K562 (cell line): ENCODE measurements at regions not wholly inside any gene's neighbourhood (a gene's known extent, or its start where the extent isn't known, plus 50 kb on each side); places are given as distances from the start of the nearest gene placed in this dataset.

Experiments
- ATAC-seq: fragments of 200-7000 bp; cut with Tn5 transposase; 3 replicates; pipeline ENCODE4 v1.9.1; 2020; ENCODE audit warnings: moderate library complexity
- BruUV-seq: library from RNA; stranded (reverse); fragments of 400-500 nt; replicated peaks from 2 replicates; lab custom pipeline; 2021; lab: Mats Ljungman, UMichigan
- CTCF ChIA-PET: fragments of 300-600 bp; formaldehyde crosslinking; extraction: SDS; loops from one replicate; lab custom pipeline; 2021; ENCODE audit warnings: low intra/inter-chr PET ratio; lab: Yijun Ruan, JAX
- POLR2A ChIA-PET: fragments of 300-600, 350-650 bp; sonication (Branson Sonifier 250); formaldehyde crosslinking; extraction: SDS; loops from one replicate; lab custom pipeline; 2021; ENCODE audit warnings: antibody characterized with exemption, inconsistent platforms; lab: Yijun Ruan, JAX
- DNase-seq, 4 experiments: peaks; one replicate each; pipeline versions ENCODE4 v3.0.0 to v3.0.0-alpha.2; 2011 to 2018; ENCODE audit warnings: low spot score in 3 of 4, mixed read lengths in 3 of 4; ENCODE audit errors: extremely low read depth in 1 of 4
- FAIRE-seq: peaks from 2 replicates; lab custom pipeline; 2011; peaks lifted over from hg19 to GRCh38; lab: Jason Lieb, UNC
- H2AFZ ChIP-seq: 2 replicates; pipeline ENCODE4 v1.6.0; 2011; ENCODE audit warnings: low read depth, low read length, control low read depth, inconsistent platforms
- H3K27ac ChIP-seq: fragments of 200-600 bp; 3 replicates; pipeline ENCODE4 v1.8.0; 2011; ENCODE audit warnings: low read depth, mild to moderate bottlenecking, control low read depth, inconsistent platforms, low read length, moderate library complexity, mixed read lengths; ENCODE audit errors: extremely low read depth
- H3K27me3 ChIP-seq, 2 experiments: fragments of 300-600 bp in 1 of 2; 2 replicates in 1 of 2; 3 replicates in 1 of 2; pipeline versions ENCODE4 v1.6.0 to v1.8.0; 2011; ENCODE audit warnings: inconsistent platforms in 2 of 2, low read length in 2 of 2, mild to moderate bottlenecking in 1 of 2, mixed read lengths in 1 of 2, moderate library complexity in 1 of 2; ENCODE audit not compliant: control insufficient read depth in 2 of 2, insufficient read depth in 2 of 2
- H3K36me3 ChIP-seq: fragments of 300-600 bp; 3 replicates; pipeline ENCODE4 v1.8.0; 2011; ENCODE audit warnings: mild to moderate bottlenecking, low read length, inconsistent platforms; ENCODE audit not compliant: control insufficient read depth, insufficient read depth
- H3K4me1 ChIP-seq, 2 experiments: fragments of 200-600 bp in 1 of 2; replicated peaks in 1 of 2; 2 replicates in 1 of 2; 3 replicates in 1 of 2; pipeline versions ENCODE4 v1.5.1 to v1.8.0; 2011; ENCODE audit warnings: inconsistent platforms in 2 of 2, low read length in 2 of 2, mild to moderate bottlenecking in 1 of 2, mixed read lengths in 1 of 2, moderate library complexity in 1 of 2; ENCODE audit not compliant: control insufficient read depth in 2 of 2, insufficient read depth in 2 of 2
- H3K4me2 ChIP-seq: 2 replicates; pipeline ENCODE4 v1.6.1; 2011; ENCODE audit warnings: low read length, control low read depth, inconsistent platforms, mixed read lengths; ENCODE audit not compliant: insufficient read depth
- H3K4me3 ChIP-seq: fragments of 200-600 bp; sonication (generic), shearing (Covaris generic); 2 replicates; pipeline ENCODE4 v1.5.1; 2016; ENCODE audit warnings: control low read depth, inconsistent platforms
- H3K79me2 ChIP-seq: fragments of 200-600 bp; 3 replicates; pipeline ENCODE4 v1.8.0; 2011; ENCODE audit warnings: low read length, inconsistent platforms; ENCODE audit not compliant: control insufficient read depth, insufficient read depth
- H3K9ac ChIP-seq, 2 experiments: 2 replicates each; pipeline versions ENCODE4 v1.6.0 to v1.6.1; 2011; ENCODE audit warnings: low read depth in 2 of 2, low read length in 2 of 2, control low read depth in 1 of 2, inconsistent platforms in 1 of 2, mild to moderate bottlenecking in 1 of 2, mixed read lengths in 1 of 2; ENCODE audit not compliant: insufficient read depth in 1 of 2
- H3K9me1 ChIP-seq: one replicate; pipeline ENCODE4 v1.6.0; 2011; ENCODE audit warnings: inconsistent platforms, mild to moderate bottlenecking, low read length, moderate library complexity; ENCODE audit not compliant: control insufficient read depth, insufficient read depth
- H3K9me3 ChIP-seq: replicated peaks from 2 replicates; pipeline ENCODE4 v1.5.1; 2011; ENCODE audit warnings: low read depth, low read length, inconsistent platforms; ENCODE audit not compliant: control insufficient read depth, insufficient read depth
- H4K20me1 ChIP-seq: replicated peaks from 2 replicates; pipeline ENCODE4 v1.6.1; 2011; ENCODE audit warnings: low read length, inconsistent platforms, mixed read lengths; ENCODE audit not compliant: control insufficient read depth, insufficient read depth
- FOXA3 ChIP-seq, 2 experiments: fragments of 450-650 bp in 1 of 2; sonication (generic) in 1 of 2; formaldehyde crosslinking; IDR thresholded peaks in 1 of 2; conservative IDR thresholded peaks in 1 of 2; 2 replicates each; pipeline versions ENCODE4 v1.4.0 to v1.8.0; 2020 to 2022; ENCODE audit warnings: mild to moderate bottlenecking in 2 of 2, missing genetic modification reagents in 1 of 2
- GTF2F1 ChIP-seq: IDR thresholded peaks from 2 replicates; pipeline ENCODE4 v1.6.1; 2011; ENCODE audit warnings: low read depth, low read length, improper control_type of control experiment
- NFE2 ChIP-seq: IDR thresholded peaks from 2 replicates; pipeline ENCODE4 v1.6.1; 2014; ENCODE audit warnings: antibody characterized with exemption, low read depth
- PHB ChIP-seq: fragments of 250-450 bp; sonication (Bioruptor Pico); IDR thresholded peaks from 2 replicates; pipeline ENCODE4 v1.5.0; 2021
- PTTG1 ChIP-seq: fragments of 450-650 bp; IDR thresholded peaks from 2 replicates; pipeline ENCODE4 v1.6.1; 2016; ENCODE audit warnings: low read depth, mild to moderate bottlenecking, missing genetic modification characterization, missing compliant biosample characterization
- SRF ChIP-seq, 2 experiments: fragments of 250-450, 450-650 bp in 1 of 2; sonication (Bioruptor Pico) in 1 of 2; sonication (generic) in 1 of 2; formaldehyde crosslinking; IDR thresholded peaks; 2 replicates each; pipeline versions ENCODE4 v1.5.0 to v1.5.1; 2020 to 2022; ENCODE audit warnings: mild to moderate bottlenecking in 1 of 2, missing genetic modification reagents in 1 of 2
- XRCC3 ChIP-seq: fragments of 450-650 bp; IDR thresholded peaks from 2 replicates; pipeline ENCODE4 v1.6.1; 2017; ENCODE audit warnings: mild to moderate bottlenecking, moderate library complexity
- ZNF174 ChIP-seq: fragments of 250-450 bp; sonication (Bioruptor Pico); IDR thresholded peaks from 2 replicates; pipeline ENCODE4 v1.4.0; 2020; ENCODE audit warnings: mild to moderate bottlenecking
- ZNF212 ChIP-seq: fragments of 450-650 bp; formaldehyde crosslinking; IDR thresholded peaks from 2 replicates; pipeline ENCODE4 v1.4.0; 2020; ENCODE audit warnings: mild to moderate bottlenecking
- ZNF263 ChIP-seq: sonication (generic); formaldehyde crosslinking; IDR thresholded peaks from 2 replicates; pipeline ENCODE4 v1.8.0; 2022; ENCODE audit warnings: mild to moderate bottlenecking, missing genetic modification reagents, borderline replicate concordance
- ZNF778 ChIP-seq: fragments of 450-650 bp; formaldehyde crosslinking; IDR thresholded peaks from 2 replicates; pipeline ENCODE4 v1.4.0; 2020; ENCODE audit warnings: mild to moderate bottlenecking, moderate library complexity
- ZZZ3 ChIP-seq: fragments of 450-650 bp; IDR thresholded peaks from 2 replicates; pipeline ENCODE4 v1.6.1; 2016; ENCODE audit warnings: antibody characterized with exemption, mild to moderate bottlenecking, moderate library complexity
- WGBS: fragments of 100-300 bp; shearing (Covaris generic); methylation state at CpG from one replicate; pipeline ENCODE4 v1.1.6; 2016; ENCODE audit warnings: low coverage, mixed read lengths; ENCODE audit not compliant: insufficient coverage; ENCODE audit errors: missing lambda C conversion rate; 5-methylcytosine and 5-hydroxymethylcytosine counted together
- in situ Hi-C: fragments of 300-500 bp; cut with MboI; formaldehyde crosslinking; loops from 4 replicates; pipeline ENCODE4 v1.15.0; 2018; ENCODE audit warnings: inconsistent platforms, mixed read lengths
- intact Hi-C: fragments of 100-400 bp; cut with micrococcal nuclease; formaldehyde crosslinking; loops from 2 replicates; pipeline ENCODE4 v1.14.2; 2022
- TF ChIP-seq, protein P1 (sequence below): fragments of 450-650 bp; IDR thresholded peaks from 2 replicates; pipeline ENCODE4 v1.6.1; 2016; ENCODE audit warnings: mild to moderate bottlenecking
- TF ChIP-seq, protein P2 (sequence below): fragments of 250-450 bp; sonication (Bioruptor Pico); IDR thresholded peaks from 2 replicates; pipeline ENCODE4 v1.8.0; 2022; ENCODE audit warnings: moderate library complexity, mild to moderate bottlenecking, inconsistent platforms
- TF ChIP-seq, protein P3 (sequence below): IDR thresholded peaks from 2 replicates; pipeline ENCODE4 v1.6.1; 2014; ENCODE audit warnings: antibody characterized with exemption
- TF ChIP-seq, protein P4 (sequence below): fragments of 450-650 bp; conservative IDR thresholded peaks from 2 replicates; pipeline ENCODE4 v1.6.1; 2016; ENCODE audit warnings: missing genetic modification characterization, low read depth, mild to moderate bottlenecking, missing compliant biosample characterization, moderate library complexity
- TF ChIP-seq, protein P5 (sequence below): sonication (generic); formaldehyde crosslinking; IDR thresholded peaks from 2 replicates; pipeline ENCODE4 v1.8.1; 2022; ENCODE audit warnings: missing genetic modification reagents

DNA sequence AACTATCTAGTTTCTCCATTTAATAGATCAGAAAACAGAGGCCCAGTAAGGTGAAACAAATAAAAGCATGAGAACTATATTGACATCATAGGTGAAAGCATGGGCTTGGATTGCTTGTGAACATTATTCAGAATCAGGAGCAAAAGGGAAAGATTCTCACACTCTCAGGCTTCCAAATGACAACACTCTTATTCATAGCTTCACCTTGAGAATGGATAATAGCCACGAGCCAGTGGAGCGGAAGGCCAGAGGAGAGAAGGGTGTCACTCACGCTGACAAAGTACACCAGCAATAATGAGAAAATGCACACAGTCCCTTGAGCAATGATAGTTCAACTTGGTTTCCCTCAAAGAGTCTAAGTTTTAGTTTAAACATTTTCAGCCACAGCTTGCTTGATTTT lies 339.0 kb downstream of the TPBG start:
- FAIRE-seq (no peak), DNase-seq (no peak), ATAC-seq (no peak)
- no peak overlapping the region for H3K4me2 ChIP-seq
- no peak overlapping the region for H3K4me3 ChIP-seq
- no TSS peak for BruUV-seq
- H3K4me1 ChIP-seq, result no peaks in the 10 kb centered on the region
- H3K9ac ChIP-seq, result no peak overlapping the region
- ChIA-PET POLR2A (interaction anchor here (1.4 kb wide), 1 partner anchor 9 kb away, joined by 5 read pairs; no protein-coding TSS in a partner anchor), CTCF (no interaction called here)
- no peaks in the 10 kb centered on the region for H3K9me1 ChIP-seq
- no peak overlapping the region for H2AFZ ChIP-seq
- H4K20me1 ChIP-seq, result no peaks in the 10 kb centered on the region
- H3K9me3 ChIP-seq, result no peaks in the 10 kb centered on the region
- intact Hi-C loops (no loop called here), in situ Hi-C loops (no loop called here)
- H3K79me2 ChIP-seq, result no peaks in the 10 kb centered on the region
- no peak overlapping the region for H3K27ac ChIP-seq
- 7% methylated on average over 3 of the region's 3 CpGs for WGBS
- H3K27me3 ChIP-seq, result no peaks in the 10 kb centered on the region
- H3K36me3 ChIP-seq, result no peaks in the 10 kb centered on the region
- no peak for TF ChIP-seq GTF2F1
- TF ChIP-seq PHB (CRISPR knock-in tag), result no peak
- TF ChIP-seq NFE2, result no peak
- no peak for TF ChIP-seq SRF (CRISPR knock-in tag; IDR thresholded peaks at IDR 0.05)
- no peak for TF ChIP-seq ZNF212 (CRISPR knock-in tag)
- TF ChIP-seq, protein P1, sequence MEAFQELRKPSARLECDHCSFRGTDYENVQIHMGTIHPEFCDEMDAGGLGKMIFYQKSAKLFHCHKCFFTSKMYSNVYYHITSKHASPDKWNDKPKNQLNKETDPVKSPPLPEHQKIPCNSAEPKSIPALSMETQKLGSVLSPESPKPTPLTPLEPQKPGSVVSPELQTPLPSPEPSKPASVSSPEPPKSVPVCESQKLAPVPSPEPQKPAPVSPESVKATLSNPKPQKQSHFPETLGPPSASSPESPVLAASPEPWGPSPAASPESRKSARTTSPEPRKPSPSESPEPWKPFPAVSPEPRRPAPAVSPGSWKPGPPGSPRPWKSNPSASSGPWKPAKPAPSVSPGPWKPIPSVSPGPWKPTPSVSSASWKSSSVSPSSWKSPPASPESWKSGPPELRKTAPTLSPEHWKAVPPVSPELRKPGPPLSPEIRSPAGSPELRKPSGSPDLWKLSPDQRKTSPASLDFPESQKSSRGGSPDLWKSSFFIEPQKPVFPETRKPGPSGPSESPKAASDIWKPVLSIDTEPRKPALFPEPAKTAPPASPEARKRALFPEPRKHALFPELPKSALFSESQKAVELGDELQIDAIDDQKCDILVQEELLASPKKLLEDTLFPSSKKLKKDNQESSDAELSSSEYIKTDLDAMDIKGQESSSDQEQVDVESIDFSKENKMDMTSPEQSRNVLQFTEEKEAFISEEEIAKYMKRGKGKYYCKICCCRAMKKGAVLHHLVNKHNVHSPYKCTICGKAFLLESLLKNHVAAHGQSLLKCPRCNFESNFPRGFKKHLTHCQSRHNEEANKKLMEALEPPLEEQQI, result no peak
- no peak for TF ChIP-seq ZNF174 (CRISPR knock-in tag)
- no peak for TF ChIP-seq FOXA3 (CRISPR knock-in tag; conservative IDR thresholded peaks at IDR 0.05 in 1 of 2, IDR thresholded peaks at IDR 0.05 in 1 of 2)
- TF ChIP-seq ZNF263 (CRISPR knock-in tag), result no peak
- no peak for TF ChIP-seq PTTG1 (tag)
- TF ChIP-seq, protein P2, sequence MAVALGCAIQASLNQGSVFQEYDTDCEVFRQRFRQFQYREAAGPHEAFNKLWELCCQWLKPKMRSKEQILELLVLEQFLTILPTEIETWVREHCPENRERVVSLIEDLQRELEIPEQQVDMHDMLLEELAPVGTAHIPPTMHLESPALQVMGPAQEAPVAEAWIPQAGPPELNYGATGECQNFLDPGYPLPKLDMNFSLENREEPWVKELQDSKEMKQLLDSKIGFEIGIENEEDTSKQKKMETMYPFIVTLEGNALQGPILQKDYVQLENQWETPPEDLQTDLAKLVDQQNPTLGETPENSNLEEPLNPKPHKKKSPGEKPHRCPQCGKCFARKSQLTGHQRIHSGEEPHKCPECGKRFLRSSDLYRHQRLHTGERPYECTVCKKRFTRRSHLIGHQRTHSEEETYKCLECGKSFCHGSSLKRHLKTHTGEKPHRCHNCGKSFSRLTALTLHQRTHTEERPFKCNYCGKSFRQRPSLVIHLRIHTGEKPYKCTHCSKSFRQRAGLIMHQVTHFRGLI (CRISPR knock-in tag), result no peak
- TF ChIP-seq ZNF778, result no peak
- TF ChIP-seq XRCC3, result no peak
- TF ChIP-seq, protein P3, sequence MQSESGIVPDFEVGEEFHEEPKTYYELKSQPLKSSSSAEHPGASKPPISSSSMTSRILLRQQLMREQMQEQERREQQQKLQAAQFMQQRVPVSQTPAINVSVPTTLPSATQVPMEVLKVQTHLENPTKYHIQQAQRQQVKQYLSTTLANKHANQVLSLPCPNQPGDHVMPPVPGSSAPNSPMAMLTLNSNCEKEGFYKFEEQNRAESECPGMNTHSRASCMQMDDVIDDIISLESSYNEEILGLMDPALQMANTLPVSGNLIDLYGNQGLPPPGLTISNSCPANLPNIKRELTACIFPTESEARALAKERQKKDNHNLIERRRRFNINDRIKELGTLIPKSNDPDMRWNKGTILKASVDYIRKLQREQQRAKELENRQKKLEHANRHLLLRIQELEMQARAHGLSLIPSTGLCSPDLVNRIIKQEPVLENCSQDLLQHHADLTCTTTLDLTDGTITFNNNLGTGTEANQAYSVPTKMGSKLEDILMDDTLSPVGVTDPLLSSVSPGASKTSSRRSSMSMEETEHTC, result no peak
- no peak for TF ChIP-seq ZZZ3
- TF ChIP-seq, protein P4, sequence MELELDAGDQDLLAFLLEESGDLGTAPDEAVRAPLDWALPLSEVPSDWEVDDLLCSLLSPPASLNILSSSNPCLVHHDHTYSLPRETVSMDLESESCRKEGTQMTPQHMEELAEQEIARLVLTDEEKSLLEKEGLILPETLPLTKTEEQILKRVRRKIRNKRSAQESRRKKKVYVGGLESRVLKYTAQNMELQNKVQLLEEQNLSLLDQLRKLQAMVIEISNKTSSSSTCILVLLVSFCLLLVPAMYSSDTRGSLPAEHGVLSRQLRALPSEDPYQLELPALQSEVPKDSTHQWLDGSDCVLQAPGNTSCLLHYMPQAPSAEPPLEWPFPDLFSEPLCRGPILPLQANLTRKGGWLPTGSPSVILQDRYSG (tag), result no peak
- TF ChIP-seq, protein P5, sequence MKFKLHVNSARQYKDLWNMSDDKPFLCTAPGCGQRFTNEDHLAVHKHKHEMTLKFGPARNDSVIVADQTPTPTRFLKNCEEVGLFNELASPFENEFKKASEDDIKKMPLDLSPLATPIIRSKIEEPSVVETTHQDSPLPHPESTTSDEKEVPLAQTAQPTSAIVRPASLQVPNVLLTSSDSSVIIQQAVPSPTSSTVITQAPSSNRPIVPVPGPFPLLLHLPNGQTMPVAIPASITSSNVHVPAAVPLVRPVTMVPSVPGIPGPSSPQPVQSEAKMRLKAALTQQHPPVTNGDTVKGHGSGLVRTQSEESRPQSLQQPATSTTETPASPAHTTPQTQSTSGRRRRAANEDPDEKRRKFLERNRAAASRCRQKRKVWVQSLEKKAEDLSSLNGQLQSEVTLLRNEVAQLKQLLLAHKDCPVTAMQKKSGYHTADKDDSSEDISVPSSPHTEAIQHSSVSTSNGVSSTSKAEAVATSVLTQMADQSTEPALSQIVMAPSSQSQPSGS (CRISPR knock-in tag), result no peak
